ENCODE measurements at regions not wholly inside any gene's neighbourhood (a gene's known extent, or its start where the extent isn't known, plus 50 kb on each side); places are given as distances from the start of the nearest gene placed in this dataset.

DNA sequence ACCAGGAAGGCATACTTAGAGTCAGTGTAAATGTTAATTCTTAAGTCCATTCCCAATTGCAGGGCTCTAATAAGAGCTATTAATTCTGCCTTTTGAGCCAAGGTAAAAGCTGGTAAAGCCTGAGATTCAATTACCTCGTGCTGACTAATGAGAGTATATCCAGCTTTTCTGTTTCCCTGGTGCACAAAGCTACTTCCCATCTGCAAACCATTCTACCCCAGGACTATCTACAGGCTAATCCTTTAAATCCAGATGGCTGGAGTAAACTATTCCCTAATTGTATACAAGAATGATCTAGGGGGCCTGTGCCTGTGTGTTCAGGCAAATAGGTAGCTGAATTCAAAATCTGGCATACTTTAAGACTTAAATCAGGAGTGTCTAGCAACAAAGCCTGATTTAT lies 365.0 kb downstream of the GPM6A start:
- intact Hi-C loops (cut with micrococcal nuclease) = no loop called here
- in situ Hi-C loops (cut with MboI) = no loop called here
- H3K79me2 ChIP-seq (ENCODE audit: control insufficient read depth, insufficient read depth, low read length) = no peaks in the 10 kb centered on the region
- H3K36me3 ChIP-seq (ENCODE audit: control insufficient read depth, insufficient read depth, low read length) = no peaks in the 10 kb centered on the region
- FAIRE-seq (no peak), ATAC-seq (no peak), DNase-seq (ENCODE audit: extremely low read depth in 1 of 4, low spot score in 3 of 4) (no peak)
- H3K9ac ChIP-seq (ENCODE audit: insufficient read depth in 1 of 2, low read depth in 2 of 2, low read length in 2 of 2) = no peak overlapping the region
- BruUV-seq (replicated peaks) = no TSS peak
- no peak overlapping the region for H2AFZ ChIP-seq (ENCODE audit: low read depth, low read length)
- no peak overlapping the region for H3K4me3 ChIP-seq
- H3K9me3 ChIP-seq (replicated peaks; ENCODE audit: control insufficient read depth, insufficient read depth, low read depth, low read length) = no peaks in the 10 kb centered on the region
- no peak overlapping the region for H3K27ac ChIP-seq (ENCODE audit: extremely low read depth, low read depth, low read length)
- TF ChIP-seq ETV5 (CRISPR knock-in tag; IDR thresholded peaks at IDR 0.05; ENCODE audit: low read depth) = no peak
- no peak for TF ChIP-seq ZNF707 (CRISPR knock-in tag; conservative IDR thresholded peaks at IDR 0.05)
- TF ChIP-seq, protein P1, sequence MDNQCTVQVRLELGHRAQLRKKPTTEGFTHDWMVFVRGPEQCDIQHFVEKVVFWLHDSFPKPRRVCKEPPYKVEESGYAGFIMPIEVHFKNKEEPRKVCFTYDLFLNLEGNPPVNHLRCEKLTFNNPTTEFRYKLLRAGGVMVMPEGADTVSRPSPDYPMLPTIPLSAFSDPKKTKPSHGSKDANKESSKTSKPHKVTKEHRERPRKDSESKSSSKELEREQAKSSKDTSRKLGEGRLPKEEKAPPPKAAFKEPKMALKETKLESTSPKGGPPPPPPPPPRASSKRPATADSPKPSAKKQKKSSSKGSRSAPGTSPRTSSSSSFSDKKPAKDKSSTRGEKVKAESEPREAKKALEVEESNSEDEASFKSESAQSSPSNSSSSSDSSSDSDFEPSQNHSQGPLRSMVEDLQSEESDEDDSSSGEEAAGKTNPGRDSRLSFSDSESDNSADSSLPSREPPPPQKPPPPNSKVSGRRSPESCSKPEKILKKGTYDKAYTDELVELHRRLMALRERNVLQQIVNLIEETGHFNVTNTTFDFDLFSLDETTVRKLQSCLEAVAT (IDR thresholded peaks at IDR 0.05) = no peak
- TF ChIP-seq BRCA1 (IDR thresholded peaks at IDR 0.05) = no peak
- TF ChIP-seq BRCA1 (CRISPR knock-in tag; IDR thresholded peaks at IDR 0.05) = no peak
- no peak for TF ChIP-seq POU5F1 (IDR thresholded peaks at IDR 0.05; ENCODE audit: borderline replicate concordance, low read depth, low read length, partially characterized antibody)
- TF ChIP-seq, protein P2, sequence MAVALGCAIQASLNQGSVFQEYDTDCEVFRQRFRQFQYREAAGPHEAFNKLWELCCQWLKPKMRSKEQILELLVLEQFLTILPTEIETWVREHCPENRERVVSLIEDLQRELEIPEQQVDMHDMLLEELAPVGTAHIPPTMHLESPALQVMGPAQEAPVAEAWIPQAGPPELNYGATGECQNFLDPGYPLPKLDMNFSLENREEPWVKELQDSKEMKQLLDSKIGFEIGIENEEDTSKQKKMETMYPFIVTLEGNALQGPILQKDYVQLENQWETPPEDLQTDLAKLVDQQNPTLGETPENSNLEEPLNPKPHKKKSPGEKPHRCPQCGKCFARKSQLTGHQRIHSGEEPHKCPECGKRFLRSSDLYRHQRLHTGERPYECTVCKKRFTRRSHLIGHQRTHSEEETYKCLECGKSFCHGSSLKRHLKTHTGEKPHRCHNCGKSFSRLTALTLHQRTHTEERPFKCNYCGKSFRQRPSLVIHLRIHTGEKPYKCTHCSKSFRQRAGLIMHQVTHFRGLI (CRISPR knock-in tag; IDR thresholded peaks at IDR 0.05) = no peak
- TF ChIP-seq YY1 (IDR thresholded peaks at IDR 0.05; ENCODE audit: borderline replicate concordance in 1 of 3, control insufficient read depth in 1 of 3, extremely low read depth in 1 of 3, insufficient read depth in 3 of 3, insufficient read length in 1 of 3, insufficient replicate concordance in 2 of 3, low read depth in 1 of 3, low read length in 2 of 3) = no peak
- TF ChIP-seq U2AF1 (optimal IDR thresholded peaks at IDR 0.05; ENCODE audit: low read depth, low read length) = no peak
- no peak for TF ChIP-seq NCOA4 (IDR thresholded peaks at IDR 0.05; ENCODE audit: partially characterized antibody)
- TF ChIP-seq, protein P3, sequence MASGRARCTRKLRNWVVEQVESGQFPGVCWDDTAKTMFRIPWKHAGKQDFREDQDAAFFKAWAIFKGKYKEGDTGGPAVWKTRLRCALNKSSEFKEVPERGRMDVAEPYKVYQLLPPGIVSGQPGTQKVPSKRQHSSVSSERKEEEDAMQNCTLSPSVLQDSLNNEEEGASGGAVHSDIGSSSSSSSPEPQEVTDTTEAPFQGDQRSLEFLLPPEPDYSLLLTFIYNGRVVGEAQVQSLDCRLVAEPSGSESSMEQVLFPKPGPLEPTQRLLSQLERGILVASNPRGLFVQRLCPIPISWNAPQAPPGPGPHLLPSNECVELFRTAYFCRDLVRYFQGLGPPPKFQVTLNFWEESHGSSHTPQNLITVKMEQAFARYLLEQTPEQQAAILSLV (tag; IDR thresholded peaks at IDR 0.05) = no peak
- TF ChIP-seq, protein P4, sequence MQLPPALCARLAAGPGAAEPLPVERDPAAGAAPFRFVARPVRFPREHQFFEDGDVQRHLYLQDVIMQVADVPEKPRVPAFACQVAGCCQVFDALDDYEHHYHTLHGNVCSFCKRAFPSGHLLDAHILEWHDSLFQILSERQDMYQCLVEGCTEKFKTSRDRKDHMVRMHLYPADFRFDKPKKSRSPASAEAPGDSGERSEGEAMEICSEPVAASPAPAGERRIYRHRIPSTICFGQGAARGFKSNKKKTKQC (CRISPR knock-in tag; IDR thresholded peaks at IDR 0.05) = no peak
- no peaks in the 10 kb centered on the region for H4K20me1 ChIP-seq (replicated peaks; ENCODE audit: control insufficient read depth, insufficient read depth, low read length)
- H3K9me1 ChIP-seq (ENCODE audit: control insufficient read depth, insufficient read depth, low read length) = no peaks in the 10 kb centered on the region
- H3K4me2 ChIP-seq (ENCODE audit: insufficient read depth, low read length) = no peak overlapping the region
- WGBS (ENCODE audit: insufficient coverage, low coverage, missing lambda C conversion rate) = 6% methylated on average over 1 of the region's 1 CpG
- ChIA-PET POLR2A (no interaction called here), CTCF (ENCODE audit: low intra/inter-chr PET ratio) (no interaction called here)
- H3K27me3 ChIP-seq (ENCODE audit: control insufficient read depth in 2 of 2, insufficient read depth in 2 of 2, low read length in 2 of 2) = no peaks in the 10 kb centered on the region
- H3K4me1 ChIP-seq (replicated peaks in 1 of 2; ENCODE audit: control insufficient read depth in 2 of 2, insufficient read depth in 2 of 2, low read length in 2 of 2) = no peaks in the 10 kb centered on the region

All from K562 (cell line).